Testis (tissue), 2 donors: ENCODE measurements at regions not wholly inside any gene's neighbourhood (a gene's known extent, or its start where the extent isn't known, plus 50 kb on each side); places are given as distances from the start of the nearest gene placed in this dataset.

Source experiments
- CTCF ChIP-seq, 3 experiments: fragments of 450-650 bp in 2 of 3; fragments of 200-600 bp in 1 of 3; sonication (generic) in 1 of 3; IDR thresholded peaks; one replicate each; pipeline ENCODE4 v1.5.1; 2016 to 2019; ENCODE audit warnings: antibody characterized with exemption in 3 of 3, mild to moderate bottlenecking in 2 of 3, moderate library complexity in 1 of 3
- POLR2A ChIP-seq: fragments of 450-650 bp; IDR thresholded peaks from one replicate; pipeline ENCODE4 v1.6.1; 2017; ENCODE audit warnings: antibody characterized with exemption, mild to moderate bottlenecking, moderate library complexity

GRCh38 chrX:138845786-138846185 lies 134.3 kb upstream of the FGF13 start:
- TF ChIP-seq CTCF (IDR thresholded peaks at IDR 0.05) = no peak
- no peak for TF ChIP-seq POLR2A
